Activated CD8-positive, alpha-beta memory T cell treated with anti-CD3 and anti-CD28 coated beads, Interleukin-2, amount 50 U/mL, for 24 hours (primary cell): ENCODE measurements at regions not wholly inside any gene's neighbourhood (a gene's known extent, or its start where the extent isn't known, plus 50 kb on each side); places are given as distances from the start of the nearest gene placed in this dataset.
"Not testable (repeated sequence)": the region's sequence is repeated elsewhere in the genome, so short reads cannot be mapped to it uniquely, and the experiment has no call there.

Source experiments
- DNase-seq: peaks from one replicate; pipeline ENCODE4 v3.0.0-alpha.2; 2020; ENCODE audit errors: extremely low read depth

GRCh38 chr2:44051593-44052347 is 56.0 kb upstream of the LRPPRC start:
- no peak for DNase-seq

- no peak for DNase-seq
These were observed 56.8 kb upstream of the LRPPRC start for GRCh38 chr2:44052584-44052983.

- no peak for DNase-seq
These were observed 57.3 kb upstream of the LRPPRC start for GRCh38 chr2:44053052-44053451.

GRCh38 chr2:44053456-44053855 is 57.7 kb upstream of the LRPPRC start:
- DNase-seq: no peak

- no peak for DNase-seq
These were observed 59.4 kb upstream of the LRPPRC start for GRCh38 chr2:44055229-44055628.

- DNase-seq: no peak
These were observed 59.9 kb upstream of the LRPPRC start for GRCh38 chr2:44055664-44056063.

GRCh38 chr2:44056947-44057346 is 61.2 kb upstream of the LRPPRC start:
- no peak for DNase-seq

DNA sequence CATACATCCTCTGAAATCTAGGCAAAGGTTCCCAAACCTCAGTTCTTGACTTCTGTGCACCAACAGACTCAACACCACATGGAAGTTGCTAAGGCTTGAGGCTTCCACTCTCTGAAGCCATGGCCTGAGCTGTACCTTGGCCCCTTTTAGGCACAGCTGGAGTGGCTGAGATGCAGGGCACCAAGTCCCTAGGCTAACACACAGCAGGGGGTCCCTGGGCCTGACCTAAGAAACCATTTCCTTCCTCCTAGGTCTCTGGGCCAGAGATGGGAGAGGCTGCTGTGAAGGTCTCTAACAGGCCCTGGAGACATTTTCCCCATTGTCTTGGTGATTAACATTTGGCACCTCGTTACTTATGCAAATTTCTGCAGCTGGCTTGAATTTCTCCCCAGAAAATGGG is 64.5 kb upstream of the LRPPRC start:
- not testable (repeated sequence) for DNase-seq

DNA sequence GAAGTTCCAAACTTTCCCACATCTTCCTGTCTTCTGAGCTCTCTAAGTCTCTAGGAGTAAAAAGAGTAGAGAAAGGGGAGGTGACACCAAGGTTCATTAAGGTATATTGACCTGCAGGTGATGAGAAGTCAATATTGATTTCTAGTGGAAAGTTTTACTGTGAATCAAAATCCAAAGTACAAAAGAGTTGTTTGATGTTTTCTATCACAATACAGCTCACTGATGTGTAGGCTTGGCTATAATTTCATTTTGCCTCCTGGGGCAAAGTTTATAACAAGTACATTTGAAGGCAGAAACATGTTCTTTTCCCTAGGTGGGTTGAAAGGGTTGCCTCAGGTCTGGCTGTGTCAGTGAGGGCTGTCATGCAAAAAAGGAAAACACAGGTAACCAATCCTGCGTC is 65.2 kb upstream of the LRPPRC start:
- DNase-seq: no peak

- no peak for DNase-seq
These were observed 65.7 kb upstream of the LRPPRC start for GRCh38 chr2:44061469-44061868.

GRCh38 chr2:44061876-44062275 is 66.1 kb upstream of the LRPPRC start:
- no peak for DNase-seq

DNA sequence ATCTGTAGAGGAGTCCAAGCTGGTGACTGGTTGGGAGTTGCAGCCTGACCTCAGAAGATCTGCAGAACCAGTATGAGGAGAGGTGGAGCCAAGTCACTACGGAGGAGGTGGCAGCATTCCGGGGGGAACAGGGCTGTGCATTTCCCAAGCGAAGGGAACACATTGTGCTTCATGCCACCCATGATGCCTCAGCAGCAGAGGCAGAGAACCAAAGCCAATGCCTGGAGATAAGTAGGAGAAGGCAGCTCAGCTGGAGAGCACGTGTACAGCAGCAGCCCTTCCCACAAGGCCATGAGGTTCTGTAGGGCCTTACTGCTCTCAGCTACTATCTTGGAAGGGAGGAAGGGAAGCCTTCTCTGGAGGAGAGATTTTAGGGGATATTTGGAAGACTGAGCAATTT is 67.2 kb upstream of the LRPPRC start:
- no peak for DNase-seq

GRCh38 chr2:44064281-44064680 is 68.5 kb upstream of the LRPPRC start:
- DNase-seq: not testable (repeated sequence)

DNA sequence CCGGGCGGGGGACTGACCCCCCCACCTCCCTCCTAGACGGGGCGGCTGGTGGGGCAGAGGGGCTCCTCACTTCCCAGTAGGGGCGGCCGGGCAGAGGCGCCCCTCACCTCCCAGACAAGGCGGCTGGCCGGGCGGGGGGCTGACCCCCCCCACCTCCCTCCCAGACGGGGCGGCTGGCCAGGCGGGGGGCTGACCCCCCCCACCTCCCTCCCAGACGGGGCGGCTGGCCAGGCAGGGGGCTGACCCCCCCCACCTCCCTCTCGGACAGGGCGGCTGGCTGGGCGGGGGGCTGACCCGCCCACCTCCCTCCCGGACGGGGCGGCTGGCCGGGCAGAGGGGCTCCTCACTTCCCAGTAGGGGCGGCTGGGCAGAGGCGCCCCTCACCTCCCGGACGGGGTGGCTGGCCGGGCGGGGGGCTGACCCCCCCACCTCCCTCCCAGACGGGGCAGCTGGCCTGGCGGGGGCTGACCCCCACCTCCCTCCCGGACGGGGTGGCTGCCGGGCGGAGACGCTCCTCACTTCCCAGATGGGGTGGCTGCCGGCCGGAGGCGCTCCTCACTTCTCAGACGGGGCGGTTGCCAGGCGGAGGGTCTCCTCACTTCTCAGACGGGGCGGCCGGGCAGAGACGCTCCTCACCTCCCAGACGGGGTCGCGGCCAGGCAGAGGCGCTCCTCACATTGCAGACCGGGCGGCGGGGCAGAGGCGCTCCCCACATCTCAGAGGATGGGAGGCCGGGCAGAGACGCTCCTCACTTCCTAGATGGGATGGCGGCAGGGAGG is 71.4 kb upstream of the LRPPRC start:
- DNase-seq: not testable (repeated sequence)

GRCh38 chr2:44067791-44068181 is 72.0 kb upstream of the LRPPRC start:
- not testable (repeated sequence) for DNase-seq

GRCh38 chr2:44071454-44072046 is 75.8 kb upstream of the LRPPRC start:
- no peak for DNase-seq

GRCh38 chr2:44073667-44074066 is 77.9 kb upstream of the LRPPRC start:
- not testable (repeated sequence) for DNase-seq

- DNase-seq: not testable (repeated sequence)
These were observed 79.0 kb upstream of the LRPPRC start for GRCh38 chr2:44074795-44075194.

GRCh38 chr2:44075541-44075940 is 79.8 kb upstream of the LRPPRC start:
- no peak for DNase-seq

DNA sequence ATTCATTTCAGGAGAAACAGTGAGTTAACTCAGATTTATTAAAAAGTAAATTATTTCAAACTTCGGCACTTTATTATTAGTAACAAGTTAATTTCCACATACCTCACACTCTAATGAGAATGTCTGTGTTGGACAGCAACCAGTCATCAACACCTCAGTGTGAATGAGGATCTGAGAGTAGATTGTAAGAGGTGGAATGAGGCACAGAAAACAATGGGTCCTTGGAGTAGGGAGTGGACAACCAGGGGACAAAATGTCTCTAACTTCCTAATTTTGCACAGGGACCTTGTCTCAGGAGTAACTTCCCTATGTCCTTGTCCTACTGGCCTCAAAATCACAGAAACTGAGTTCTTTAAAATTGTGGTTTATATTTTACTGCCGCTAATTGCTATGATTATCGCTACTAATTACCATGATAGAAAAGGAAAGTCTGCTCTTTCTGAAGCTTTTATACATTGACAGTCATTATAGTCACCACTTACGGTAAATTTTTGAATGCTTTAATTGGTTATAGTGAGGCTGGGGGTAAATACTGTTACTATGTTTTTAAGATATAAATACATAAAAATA is 82.2 kb upstream of the LRPPRC start:
- DNase-seq: no peak

- DNase-seq: no peak
These were observed 83.9 kb upstream of the LRPPRC start for GRCh38 chr2:44079686-44080085.

DNA sequence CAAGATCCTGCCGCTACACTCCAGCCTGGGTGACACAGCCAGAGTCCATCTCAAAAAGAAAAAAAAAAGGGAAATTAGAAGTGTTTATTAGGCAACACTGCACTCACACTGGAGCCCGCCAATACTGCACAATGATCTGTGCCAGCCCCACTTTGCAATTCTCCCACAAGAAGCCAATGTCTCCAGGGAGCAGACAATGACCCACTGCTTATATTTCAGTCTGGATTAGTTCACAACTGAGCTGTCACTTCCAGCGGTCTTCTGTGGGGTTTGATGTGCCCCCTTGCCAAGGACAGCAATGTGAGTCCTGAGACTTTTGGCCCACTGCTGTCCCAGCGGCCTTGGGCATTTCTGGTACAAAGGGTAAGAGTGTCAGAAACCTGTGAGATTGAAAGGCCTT is 85.6 kb upstream of the PPM1B start:
- no peak for DNase-seq

GRCh38 chr2:44084850-44085249 is 83.8 kb upstream of the PPM1B start:
- no peak for DNase-seq
